Mesenchymal stem cell (in vitro differentiated cells and primary cell): ENCODE measurements at regions not wholly inside any gene's neighbourhood (a gene's known extent, or its start where the extent isn't known, plus 50 kb on each side); places are given as distances from the start of the nearest gene placed in this dataset.
"Not testable (repeated sequence)": the region's sequence is repeated elsewhere in the genome, so short reads cannot be mapped to it uniquely, and the experiment has no call there.

Experiments
- DNase-seq: peaks from one replicate; pipeline ENCODE4 v3.0.0-alpha.2; 2013
- H2AFZ ChIP-seq: one replicate; pipeline ENCODE4 v1.6.1; 2013; ENCODE audit warnings: low read depth, mild to moderate bottlenecking, control low read depth, inconsistent platforms, low read length, moderate library complexity
- H2AK5ac ChIP-seq: 2 replicates; pipeline ENCODE4 v1.6.1; 2013; ENCODE audit warnings: low read length, moderate library complexity, mild to moderate bottlenecking, inconsistent platforms; ENCODE audit not compliant: severe bottlenecking
- H2BK120ac ChIP-seq: one replicate; pipeline ENCODE4 v1.6.1; 2013; ENCODE audit warnings: low read depth, mild to moderate bottlenecking, inconsistent platforms, low read length, moderate library complexity
- H2BK12ac ChIP-seq, 2 experiments: one replicate each; pipeline ENCODE4 v1.6.1; 2013; ENCODE audit warnings: inconsistent platforms in 2 of 2, low read length in 2 of 2, mild to moderate bottlenecking in 2 of 2, moderate library complexity in 2 of 2, control low read depth in 1 of 2
- H2BK15ac ChIP-seq: one replicate; pipeline ENCODE4 v1.6.1; 2013; ENCODE audit warnings: mild to moderate bottlenecking, low read depth, inconsistent platforms; ENCODE audit not compliant: poor library complexity, severe bottlenecking
- H2BK5ac ChIP-seq: 2 replicates; pipeline ENCODE4 v1.6.1; 2013; ENCODE audit warnings: low read depth, mild to moderate bottlenecking, low read length, control low read depth, inconsistent platforms; ENCODE audit not compliant: poor library complexity, severe bottlenecking
- H3K14ac ChIP-seq, 2 experiments: one replicate each; pipeline ENCODE4 v1.6.1; 2013; ENCODE audit warnings: inconsistent platforms in 2 of 2, low read length in 2 of 2, control low read depth in 1 of 2, mild to moderate bottlenecking in 1 of 2, moderate library complexity in 1 of 2
- H3K18ac ChIP-seq, 2 experiments: one replicate each; pipeline ENCODE4 v1.6.1; 2013; ENCODE audit warnings: inconsistent platforms in 2 of 2, low read length in 2 of 2, control low read depth in 1 of 2, low read depth in 1 of 2, mild to moderate bottlenecking in 1 of 2
- H3K23ac ChIP-seq, 2 experiments: one replicate each; pipeline ENCODE4 v1.6.1; 2013; ENCODE audit warnings: inconsistent platforms in 2 of 2, low read length in 2 of 2, mild to moderate bottlenecking in 2 of 2, moderate library complexity in 2 of 2, control low read depth in 1 of 2
- H3K27ac ChIP-seq: 2 replicates; pipeline ENCODE4 v1.5.1; 2013; ENCODE audit warnings: mild to moderate bottlenecking, moderate library complexity, low read length, control low read depth, inconsistent platforms; ENCODE audit not compliant: poor library complexity, severe bottlenecking
- H3K27me3 ChIP-seq, 2 experiments: 2 replicates each; pipeline versions ENCODE4 v1.6.1 to v1.7.0; 2013; ENCODE audit warnings: low read length in 2 of 2, mild to moderate bottlenecking in 2 of 2, moderate library complexity in 2 of 2, control low read depth in 1 of 2, inconsistent platforms in 1 of 2; ENCODE audit not compliant: control insufficient read depth in 1 of 2, insufficient read depth in 1 of 2
- H3K36me3 ChIP-seq, 2 experiments: 2 replicates each; pipeline versions ENCODE4 v1.6.1 to v1.7.0; 2013; ENCODE audit warnings: low read length in 2 of 2, control low read depth in 1 of 2, inconsistent platforms in 1 of 2, low read depth in 1 of 2, mild to moderate bottlenecking in 1 of 2; ENCODE audit not compliant: insufficient read depth in 2 of 2, control insufficient read depth in 1 of 2
- H3K4ac ChIP-seq, 2 experiments: one replicate each; pipeline ENCODE4 v1.6.1; 2013; ENCODE audit warnings: inconsistent platforms in 2 of 2, low read length in 2 of 2, mild to moderate bottlenecking in 2 of 2, moderate library complexity in 2 of 2, control low read depth in 1 of 2, low read depth in 1 of 2
- H3K4me1 ChIP-seq: 2 replicates; pipeline ENCODE4 v1.6.1; 2013; ENCODE audit warnings: low read depth, low read length, control low read depth; ENCODE audit not compliant: control insufficient read depth, insufficient read depth
- H3K4me2 ChIP-seq: 2 replicates; pipeline ENCODE4 v1.6.1; 2013; ENCODE audit warnings: low read length, mild to moderate bottlenecking, inconsistent platforms; ENCODE audit not compliant: poor library complexity, severe bottlenecking
- H3K4me3 ChIP-seq, 2 experiments: 2 replicates each; pipeline versions ENCODE4 v1.5.1 to v1.7.0; 2013; ENCODE audit warnings: low read length in 2 of 2, mild to moderate bottlenecking in 2 of 2, control low read depth in 1 of 2, low read depth in 1 of 2; ENCODE audit not compliant: insufficient read depth in 1 of 2
- H3K79me1 ChIP-seq: replicated peaks from 2 replicates; pipeline ENCODE4 v1.6.1; 2013; ENCODE audit warnings: mild to moderate bottlenecking, control low read depth, low read length, inconsistent platforms; ENCODE audit not compliant: poor library complexity, severe bottlenecking
- H3K9ac ChIP-seq: 2 replicates; pipeline ENCODE4 v1.7.0; 2013; ENCODE audit warnings: mild to moderate bottlenecking, low read length, moderate library complexity
- H3K9me3 ChIP-seq: 2 replicates; pipeline ENCODE4 v1.7.0; 2013; ENCODE audit warnings: mild to moderate bottlenecking, low read length; ENCODE audit not compliant: control insufficient read depth
- H4K8ac ChIP-seq: one replicate; pipeline ENCODE4 v1.6.1; 2013; ENCODE audit warnings: inconsistent platforms, mild to moderate bottlenecking, low read length, moderate library complexity
- H4K91ac ChIP-seq: one replicate; pipeline ENCODE4 v1.6.1; 2013; ENCODE audit warnings: mild to moderate bottlenecking, low read length, inconsistent platforms
- WGBS: methylation state at CpG from one replicate; pipeline ENCODE4 v1.1.7; 2013; ENCODE audit warnings: mixed read lengths; 5-methylcytosine and 5-hydroxymethylcytosine counted together

DNA sequence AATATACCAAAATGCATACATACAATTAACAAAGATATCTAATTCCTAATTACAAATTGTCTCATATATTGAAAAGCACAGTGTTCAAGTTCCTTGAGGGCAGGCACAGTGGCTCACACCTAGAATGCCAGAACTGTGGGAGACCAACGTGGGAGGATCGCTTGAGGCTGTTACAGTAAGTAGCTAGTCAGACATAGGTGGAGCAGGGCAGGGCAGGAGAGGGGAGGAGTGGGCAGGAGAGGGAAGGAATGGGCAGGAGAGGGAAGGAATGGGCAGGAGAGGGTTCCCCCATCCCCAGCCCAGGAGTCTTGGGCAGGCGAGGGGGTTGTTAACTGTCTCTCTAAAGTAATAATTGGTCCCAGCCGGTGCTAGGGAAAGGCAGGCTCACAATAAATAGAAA lies 325.9 kb downstream of the GOLGA6L6 start:
- H3K27me3 ChIP-seq, H3K79me1 ChIP-seq, H3K4ac ChIP-seq, H3K9me3 ChIP-seq, H3K14ac ChIP-seq, H2BK12ac ChIP-seq, H3K23ac ChIP-seq, H3K36me3 ChIP-seq, H3K4me1 ChIP-seq, H3K4me2 ChIP-seq, H3K9ac ChIP-seq, H2BK15ac ChIP-seq, H3K27ac ChIP-seq, DNase-seq, H2BK120ac ChIP-seq, H2AFZ ChIP-seq, H2AK5ac ChIP-seq, H3K4me3 ChIP-seq, H4K91ac ChIP-seq, H3K18ac ChIP-seq, H4K8ac ChIP-seq, H2BK5ac ChIP-seq: not testable (repeated sequence)
- 63% methylated on average over 3 of the region's 4 CpGs for WGBS

DNA sequence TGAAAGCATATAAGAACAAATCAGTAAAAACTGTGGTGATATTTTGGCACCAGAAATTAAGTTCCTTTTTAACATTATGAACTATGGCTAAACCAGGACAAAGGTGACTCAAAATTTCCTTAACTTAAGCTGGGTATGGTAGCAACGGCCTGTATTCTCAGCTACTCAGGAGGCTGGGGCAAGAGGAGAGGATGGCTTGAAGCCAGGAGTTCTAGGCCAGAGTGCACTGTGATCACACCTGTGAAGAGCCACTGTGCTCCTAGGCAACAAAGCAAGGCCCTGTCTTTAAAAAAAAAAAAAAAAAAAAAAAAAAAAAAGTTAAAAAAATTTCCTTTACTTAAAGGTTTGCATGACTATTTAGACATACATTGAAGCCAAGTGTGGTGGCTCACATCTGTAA lies 327.5 kb downstream of the GOLGA6L6 start:
- not testable (repeated sequence) for H3K18ac ChIP-seq

DNA sequence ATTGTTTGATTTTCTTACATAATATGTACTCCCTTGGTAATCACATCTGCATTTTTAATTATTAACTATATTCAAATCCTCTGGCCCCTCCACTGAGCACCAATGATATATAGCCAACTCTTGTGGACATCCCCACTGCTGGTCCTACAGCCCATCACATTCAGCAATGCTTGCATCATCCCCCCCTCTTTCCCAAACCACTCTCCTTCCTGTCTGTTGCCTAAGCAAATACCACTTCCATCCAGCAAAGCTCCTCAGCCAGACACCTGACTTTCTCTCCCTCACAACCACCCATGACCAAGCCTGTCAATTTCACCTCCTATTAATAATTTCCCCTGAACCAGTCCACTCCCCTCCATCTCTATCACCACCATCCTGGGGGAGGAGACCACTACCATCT lies 330.1 kb downstream of the GOLGA6L6 start:
- not testable (repeated sequence) for H3K4me3 ChIP-seq, H2BK12ac ChIP-seq, H3K36me3 ChIP-seq, H3K27me3 ChIP-seq, H3K4ac ChIP-seq, H3K9ac ChIP-seq, H3K27ac ChIP-seq, H3K4me1 ChIP-seq, H2AK5ac ChIP-seq, H2AFZ ChIP-seq, H3K18ac ChIP-seq, H3K14ac ChIP-seq, H2BK15ac ChIP-seq, H2BK120ac ChIP-seq, H4K8ac ChIP-seq, H2BK5ac ChIP-seq, H4K91ac ChIP-seq, H3K23ac ChIP-seq, H3K4me2 ChIP-seq, H3K9me3 ChIP-seq, DNase-seq, H3K79me1 ChIP-seq

More for the DNA sequence above, 327.5 kb downstream of the GOLGA6L6 start:
- H3K9me3 ChIP-seq, H2BK120ac ChIP-seq, H4K8ac ChIP-seq, H2BK15ac ChIP-seq, H3K4me1 ChIP-seq, H3K4me3 ChIP-seq, H4K91ac ChIP-seq, H3K36me3 ChIP-seq, H2AK5ac ChIP-seq, H3K27ac ChIP-seq, H2BK12ac ChIP-seq, H3K4me2 ChIP-seq, H2BK5ac ChIP-seq, H3K23ac ChIP-seq, H3K79me1 ChIP-seq, H3K27me3 ChIP-seq, DNase-seq, H3K9ac ChIP-seq, H3K4ac ChIP-seq, H2AFZ ChIP-seq, H3K14ac ChIP-seq: not testable (repeated sequence)
- 55% methylated on average over 1 of the region's 1 CpG for WGBS

DNA sequence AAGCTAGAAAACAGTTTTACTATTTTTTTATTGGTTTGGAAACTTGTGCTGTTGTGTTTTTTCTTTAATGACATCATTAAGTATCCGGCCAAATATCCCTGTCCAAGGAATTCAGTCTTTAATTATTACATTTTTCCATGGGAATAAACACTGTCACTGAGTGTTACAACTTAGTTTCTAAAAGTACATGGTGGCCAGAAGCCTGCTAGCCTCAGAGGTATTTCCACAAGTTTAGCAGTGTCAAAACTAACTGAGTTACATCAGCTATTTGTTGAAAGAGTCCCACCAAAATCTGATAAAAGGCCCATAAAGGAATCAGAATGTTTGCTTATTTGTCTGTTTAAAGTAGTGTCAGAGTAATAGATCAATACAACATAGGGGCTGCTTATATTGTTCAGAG lies 331.6 kb downstream of the GOLGA6L6 start:
- not testable (repeated sequence) for DNase-seq, H3K27ac ChIP-seq

More for the DNA sequence above, 331.6 kb downstream of the GOLGA6L6 start:
- H3K4me1 ChIP-seq, H2AFZ ChIP-seq, H3K4me3 ChIP-seq, H2BK120ac ChIP-seq, H3K14ac ChIP-seq, H3K18ac ChIP-seq, H3K23ac ChIP-seq, H3K4ac ChIP-seq, H2AK5ac ChIP-seq, H2BK12ac ChIP-seq, H3K9ac ChIP-seq, H3K79me1 ChIP-seq, H2BK15ac ChIP-seq, H2BK5ac ChIP-seq, H4K8ac ChIP-seq, H3K27me3 ChIP-seq, H3K9me3 ChIP-seq, H3K36me3 ChIP-seq, H4K91ac ChIP-seq, H3K4me2 ChIP-seq: not testable (repeated sequence)
- no CpG with 5 or more reads among the region's 1 CpG for WGBS
